ENCODE measurements at regions not wholly inside any gene's neighbourhood (a gene's known extent, or its start where the extent isn't known, plus 50 kb on each side); places are given as distances from the start of the nearest gene placed in this dataset.

DNA sequence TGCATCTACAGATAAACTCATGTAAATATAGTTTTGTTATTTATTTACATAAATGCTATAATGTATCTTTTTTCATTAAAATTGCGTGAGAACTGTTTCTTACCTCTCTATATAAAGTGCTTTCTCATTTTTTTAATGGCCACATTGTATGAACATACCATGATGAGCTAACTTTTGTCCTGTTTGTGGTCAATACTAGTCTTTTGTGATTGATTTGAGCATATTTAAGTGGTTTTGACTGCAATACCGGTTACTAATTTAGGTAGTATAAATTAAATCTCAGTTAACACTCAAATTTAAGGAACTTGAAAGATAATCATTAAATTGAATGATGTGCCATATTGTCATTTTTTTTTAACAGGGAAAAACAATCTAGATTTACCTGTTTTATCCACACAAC lies 108.2 kb downstream of the HAUS1 start:
- Histone ChIP-seq H3K23me2 (ENCODE audit: low read depth, low read length) (no peaks in the 10 kb centered on the region), H3K4me1 (replicated peaks in 1 of 4; ENCODE audit: control insufficient read depth in 3 of 4, insufficient read depth in 4 of 4, low read length in 3 of 4) (no peaks in the 10 kb centered on the region), H3K9ac (replicated peaks in 1 of 4; ENCODE audit: extremely low read depth in 1 of 4, low read depth in 3 of 4, low read length in 3 of 4) (no peak overlapping the region), H3K4ac (replicated peaks; ENCODE audit: insufficient read length, low read depth, low read length) (no peak overlapping the region), H3K56ac (replicated peaks; ENCODE audit: insufficient read length, low read depth, low read length) (no peak overlapping the region), H3K14ac (ENCODE audit: insufficient read length) (no peak overlapping the region), H2AFZ (ENCODE audit: low read length) (no peak overlapping the region), H3K36me3 (ENCODE audit: control insufficient read depth in 2 of 4, insufficient read depth in 4 of 4, low read length in 3 of 4) (peaks cover 0 to 12% (median 5%) of the 10 kb centered on the region in 4 experiments; a peak in 4 of 8 replicates), H2AK5ac (ENCODE audit: low read depth, low read length) (no peak overlapping the region), H3K4me3 (ENCODE audit: extremely low read depth in 1 of 4, insufficient read depth in 2 of 4, low read depth in 3 of 4, low read length in 4 of 4) (no peak overlapping the region), H2BK5ac (ENCODE audit: low read depth, low read length) (no peak overlapping the region), H4K20me1 (replicated peaks in 1 of 2; ENCODE audit: control insufficient read depth in 1 of 2, insufficient read depth in 2 of 2, low read length in 2 of 2) (peaks cover 0 to 4% of the 10 kb centered on the region in 2 experiments), H2BK12ac (ENCODE audit: low read depth, low read length) (no peak overlapping the region), H2BK15ac (ENCODE audit: low read length) (no peak overlapping the region), H3K4me2 (ENCODE audit: insufficient read depth in 1 of 2, low read depth in 2 of 2, low read length in 2 of 2) (no peak overlapping the region), H3K27ac (ENCODE audit: low read depth, low read length) (no peak overlapping the region), H3K18ac (ENCODE audit: extremely low read depth, low read length) (no peak overlapping the region), H3K27me3 (replicated peaks in 1 of 4; ENCODE audit: control insufficient read depth in 3 of 4, extremely low read depth in 1 of 4, insufficient read depth in 3 of 4, low read length in 3 of 4) (no peaks in the 10 kb centered on the region), H4K5ac (ENCODE audit: insufficient read length, low read depth, low read length) (no peak overlapping the region), H3K79me2 (ENCODE audit: control insufficient read depth in 1 of 2, insufficient read depth in 2 of 2, low read length in 2 of 2) (peaks cover 0 to 41% of the 10 kb centered on the region in 2 experiments; a peak in 3 of 4 replicates), H4K91ac (replicated peaks; ENCODE audit: insufficient read length, low read length) (no peak overlapping the region), H3K79me1 (ENCODE audit: low read depth, low read length) (peaks cover 2% of the 10 kb centered on the region; the same call in 1 of the 2 replicates), H4K8ac (ENCODE audit: extremely low read depth, insufficient read depth, low read length) (no peak overlapping the region), H3K9me3 (ENCODE audit: insufficient read depth in 2 of 2, low read depth in 1 of 2, low read length in 1 of 2) (no peaks in the 10 kb centered on the region), H3K23ac (ENCODE audit: insufficient read length) (no peak overlapping the region), H2BK20ac (ENCODE audit: low read length) (no peak overlapping the region), H2BK120ac (replicated peaks; ENCODE audit: low read depth, low read length) (no peak overlapping the region)
- TF ChIP-seq FOSL1 (IDR thresholded peaks at IDR 0.05; ENCODE audit: insufficient read depth, low read depth, low read length) (no peak), TAF7 (optimal IDR thresholded peaks at IDR 0.05; ENCODE audit: borderline replicate concordance, low read depth, low read length) (no peak), SP2 (IDR thresholded peaks at IDR 0.05; ENCODE audit: low read length) (no peak), NANOG (IDR thresholded peaks at IDR 0.05; ENCODE audit: insufficient read depth, low read depth, low read length, poor library complexity, severe bottlenecking) (no peak), GTF2F1 (IDR thresholded peaks at IDR 0.05; ENCODE audit: borderline replicate concordance, low read depth, low read length) (no peak), KDM1A (IDR thresholded peaks at IDR 0.05; ENCODE audit: borderline replicate concordance, low read length) (no peak), MAX (IDR thresholded peaks at IDR 0.05) (no peak)
- TF ChIP-seq, protein P1, sequence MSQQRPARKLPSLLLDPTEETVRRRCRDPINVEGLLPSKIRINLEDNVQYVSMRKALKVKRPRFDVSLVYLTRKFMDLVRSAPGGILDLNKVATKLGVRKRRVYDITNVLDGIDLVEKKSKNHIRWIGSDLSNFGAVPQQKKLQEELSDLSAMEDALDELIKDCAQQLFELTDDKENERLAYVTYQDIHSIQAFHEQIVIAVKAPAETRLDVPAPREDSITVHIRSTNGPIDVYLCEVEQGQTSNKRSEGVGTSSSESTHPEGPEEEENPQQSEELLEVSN (IDR thresholded peaks at IDR 0.05) = no peak
- DNase-seq (ENCODE audit: low read depth in 1 of 2, low spot score in 2 of 2) (no peak), FAIRE-seq (no peak)
- WGBS, 2 experiments (ENCODE audit: extremely low coverage in 1 of 2, insufficient coverage in 1 of 2, insufficient read length in 1 of 2, insufficient replicate concordance in 2 of 2, low coverage in 1 of 2, low lambda C conversion rate in 2 of 2, missing lambda C conversion rate in 1 of 2) = 89% methylated on average over 2 of the region's 2 CpGs; no CpG with 5 or more reads in 1 of the 2 experiments
- ChIA-PET CTCF (ENCODE audit: partially characterized antibody) (interaction anchor here (0.7 to 4.7 kb wide), 10 partner anchors 10 to 64 kb away, joined by 3 to 28 read pairs (median 6); a partner anchor contains a TSS), POLR2A (ENCODE audit: partially characterized antibody) (interaction anchor here (1.0 kb wide), 1 partner anchor 46 kb away, joined by 3 read pairs; no protein-coding TSS in a partner anchor)

Measured in H1 (cell line).